ENCODE measurements at regions not wholly inside any gene's neighbourhood (a gene's known extent, or its start where the extent isn't known, plus 50 kb on each side); places are given as distances from the start of the nearest gene placed in this dataset.

DNA sequence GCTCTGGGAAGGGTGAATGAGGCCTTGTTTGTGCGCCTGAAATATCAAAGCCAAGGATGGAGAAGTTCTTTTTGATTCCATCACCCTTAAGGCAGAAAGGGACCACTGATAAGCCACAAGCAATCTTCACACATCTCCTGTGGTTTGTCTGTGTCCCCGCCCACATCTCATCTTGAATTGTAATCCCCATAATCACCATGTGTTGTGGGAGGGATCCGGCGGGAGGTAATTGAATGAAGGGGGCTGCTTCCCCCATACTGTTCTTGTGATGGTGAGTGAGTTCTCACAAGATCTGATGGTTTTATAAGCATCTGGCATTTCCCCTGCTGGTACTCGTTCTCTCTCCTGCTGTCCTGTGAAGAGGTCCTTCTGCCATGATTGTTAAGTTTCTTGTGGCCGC lies 329.6 kb upstream of the RGMA start:
- WGBS (ENCODE audit: insufficient coverage, low coverage, missing lambda C conversion rate) = 0% methylated on average over 6 of the region's 6 CpGs
- Histone ChIP-seq H3K4me2 (ENCODE audit: insufficient read depth, low read length) (no peak overlapping the region), H3K27me3 (ENCODE audit: control insufficient read depth in 2 of 2, insufficient read depth in 2 of 2, low read length in 2 of 2) (0 out of 5 replicates have a peak, but pooled peaks cover 0 to 5% of the 10 kb centered on the region in 2 experiments), H3K9me1 (ENCODE audit: control insufficient read depth, insufficient read depth, low read length) (no peaks in the 10 kb centered on the region), H3K4me3 (no peak overlapping the region), H3K27ac (ENCODE audit: extremely low read depth, low read depth, low read length) (no peak overlapping the region), H4K20me1 (replicated peaks; ENCODE audit: control insufficient read depth, insufficient read depth, low read length) (no peaks in the 10 kb centered on the region), H2AFZ (ENCODE audit: low read depth, low read length) (no peak overlapping the region), H3K79me2 (ENCODE audit: control insufficient read depth, insufficient read depth, low read length) (no peaks in the 10 kb centered on the region), H3K9me3 (replicated peaks; ENCODE audit: control insufficient read depth, insufficient read depth, low read depth, low read length) (no peaks in the 10 kb centered on the region), H3K9ac (ENCODE audit: insufficient read depth in 1 of 2, low read depth in 2 of 2, low read length in 2 of 2) (no peak overlapping the region), H3K4me1 (replicated peaks in 1 of 2; ENCODE audit: control insufficient read depth in 2 of 2, insufficient read depth in 2 of 2, low read length in 2 of 2) (no peaks in the 10 kb centered on the region), H3K36me3 (ENCODE audit: control insufficient read depth, insufficient read depth, low read length) (no peaks in the 10 kb centered on the region)
- FAIRE-seq (no peak), DNase-seq (ENCODE audit: extremely low read depth in 1 of 4, low spot score in 3 of 4) (no peak), ATAC-seq (no peak)
- BruUV-seq (replicated peaks) = no TSS peak
- intact Hi-C loops (cut with micrococcal nuclease) (no loop called here), in situ Hi-C loops (cut with MboI) (no loop called here)
- ChIA-PET CTCF (ENCODE audit: low intra/inter-chr PET ratio) (no interaction called here), POLR2A (no interaction called here)
- TF ChIP-seq ZNF311 (CRISPR knock-in tag; IDR thresholded peaks at IDR 0.05) = no peak
- no peak for TF ChIP-seq MTA1 (IDR thresholded peaks at IDR 0.05; ENCODE audit: borderline replicate concordance)
- no peak for TF ChIP-seq ZNF239 (CRISPR knock-in tag; IDR thresholded peaks at IDR 0.05)
- TF ChIP-seq SUPT5H (IDR thresholded peaks at IDR 0.05) = no peak
- TF ChIP-seq ZNF75A (CRISPR knock-in tag; IDR thresholded peaks at IDR 0.05) = no peak
- TF ChIP-seq, protein P1, sequence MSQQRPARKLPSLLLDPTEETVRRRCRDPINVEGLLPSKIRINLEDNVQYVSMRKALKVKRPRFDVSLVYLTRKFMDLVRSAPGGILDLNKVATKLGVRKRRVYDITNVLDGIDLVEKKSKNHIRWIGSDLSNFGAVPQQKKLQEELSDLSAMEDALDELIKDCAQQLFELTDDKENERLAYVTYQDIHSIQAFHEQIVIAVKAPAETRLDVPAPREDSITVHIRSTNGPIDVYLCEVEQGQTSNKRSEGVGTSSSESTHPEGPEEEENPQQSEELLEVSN (IDR thresholded peaks at IDR 0.05; ENCODE audit: borderline replicate concordance in 1 of 2, extremely low read depth in 1 of 2, insufficient read depth in 1 of 2, insufficient read length in 1 of 2, low read depth in 1 of 2, low read length in 1 of 2, poor library complexity in 1 of 2, severe bottlenecking in 1 of 2) = no peak
- TF ChIP-seq FUS (optimal IDR thresholded peaks at IDR 0.05; ENCODE audit: low read depth, low read length) = no peak
- TF ChIP-seq ZNF785 (CRISPR knock-in tag; IDR thresholded peaks at IDR 0.05) = no peak
- TF ChIP-seq, protein P2, sequence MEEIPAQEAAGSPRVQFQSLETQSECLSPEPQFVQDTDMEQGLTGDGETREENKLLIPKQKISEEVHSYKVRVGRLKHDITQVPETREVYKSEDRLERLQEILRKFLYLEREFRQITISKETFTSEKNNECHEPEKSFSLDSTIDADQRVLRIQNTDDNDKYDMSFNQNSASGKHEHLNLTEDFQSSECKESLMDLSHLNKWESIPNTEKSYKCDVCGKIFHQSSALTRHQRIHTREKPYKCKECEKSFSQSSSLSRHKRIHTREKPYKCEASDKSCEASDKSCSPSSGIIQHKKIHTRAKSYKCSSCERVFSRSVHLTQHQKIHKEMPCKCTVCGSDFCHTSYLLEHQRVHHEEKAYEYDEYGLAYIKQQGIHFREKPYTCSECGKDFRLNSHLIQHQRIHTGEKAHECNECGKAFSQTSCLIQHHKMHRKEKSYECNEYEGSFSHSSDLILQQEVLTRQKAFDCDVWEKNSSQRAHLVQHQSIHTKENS (CRISPR knock-in tag; IDR thresholded peaks at IDR 0.05) = no peak

Data from K562 (cell line).